Hepatocyte (in vitro differentiated cells): ENCODE measurements at regions not wholly inside any gene's neighbourhood (a gene's known extent, or its start where the extent isn't known, plus 50 kb on each side); places are given as distances from the start of the nearest gene placed in this dataset.

ENCODE experiments used
- DNase-seq: peaks from one replicate; pipeline ENCODE4 v3.0.0-alpha.2; 2016; ENCODE audit warnings: low spot score
- H2AFZ ChIP-seq: fragments of 200-600 bp; sonication (generic); 2 replicates; pipeline ENCODE4 v1.6.0; 2016; ENCODE audit warnings: antibody characterized with exemption, mild to moderate bottlenecking
- H3K27ac ChIP-seq: fragments of 200-600 bp; sonication (generic); 2 replicates; pipeline ENCODE4 v1.5.1; 2016; ENCODE audit warnings: mild to moderate bottlenecking
- H3K27me3 ChIP-seq: fragments of 200-600 bp; sonication (generic); 2 replicates; pipeline ENCODE4 v1.6.1; 2016
- H3K36me3 ChIP-seq: fragments of 200-600 bp; sonication (generic); replicated peaks from 2 replicates; pipeline ENCODE4 v1.5.1; 2016; ENCODE audit warnings: low read depth; ENCODE audit not compliant: insufficient read depth
- H3K4me1 ChIP-seq: fragments of 200-600 bp; sonication (generic); 2 replicates; pipeline ENCODE4 v1.5.1; 2016; ENCODE audit warnings: mild to moderate bottlenecking, moderate library complexity; ENCODE audit not compliant: insufficient read depth
- H3K4me2 ChIP-seq: fragments of 200-600 bp; sonication (generic); 2 replicates; pipeline ENCODE4 v1.6.0; 2016
- H3K4me3 ChIP-seq: fragments of 200-600 bp; sonication (generic); 2 replicates; pipeline ENCODE4 v1.5.1; 2016; ENCODE audit warnings: mild to moderate bottlenecking
- H3K79me2 ChIP-seq: fragments of 200-600 bp; sonication (generic); 2 replicates; pipeline ENCODE4 v1.6.0; 2017; ENCODE audit warnings: mild to moderate bottlenecking
- H3K9me2 ChIP-seq: fragments of 200-600 bp; sonication (generic); replicated peaks from 2 replicates; pipeline ENCODE4 v1.6.0; 2017; ENCODE audit warnings: mild to moderate bottlenecking; ENCODE audit not compliant: insufficient read depth
- H3K9me3 ChIP-seq: fragments of 200-600 bp; sonication (generic); 2 replicates; pipeline ENCODE4 v1.5.1; 2016; ENCODE audit warnings: low read depth, mild to moderate bottlenecking
- H4K20me1 ChIP-seq: fragments of 200-600 bp; sonication (generic); 2 replicates; pipeline ENCODE4 v1.6.0; 2016; ENCODE audit warnings: mild to moderate bottlenecking; ENCODE audit not compliant: insufficient read depth, poor library complexity, severe bottlenecking
- CTCF ChIP-seq: fragments of 200-600 bp; sonication (generic); IDR thresholded peaks from 2 replicates; pipeline ENCODE4 v1.5.1; 2016; ENCODE audit warnings: antibody characterized with exemption, mild to moderate bottlenecking; ENCODE audit not compliant: poor library complexity
- EZH2 ChIP-seq: fragments of 200-600 bp; sonication (generic); IDR thresholded peaks from 2 replicates; pipeline ENCODE4 v1.6.1; 2016; ENCODE audit warnings: antibody characterized with exemption, mild to moderate bottlenecking, borderline replicate concordance
- EZH2phosphoT487 ChIP-seq: fragments of 200-600 bp; sonication (generic); IDR thresholded peaks from one replicate; pipeline ENCODE4 v1.6.1; 2018; ENCODE audit warnings: antibody characterized with exemption, mild to moderate bottlenecking, low read depth, moderate library complexity; ENCODE audit not compliant: unreplicated experiment, severe bottlenecking
- WGBS: methylation state at CpG from one replicate; pipeline ENCODE4 v1.1.6; 2016; ENCODE audit warnings: low lambda C conversion rate; ENCODE audit errors: missing lambda C conversion rate; 5-methylcytosine and 5-hydroxymethylcytosine counted together

- H3K9me3 ChIP-seq: no peaks in the 10 kb centered on the region
- H2AFZ ChIP-seq: no peak overlapping the region
- no peaks in the 10 kb centered on the region for H4K20me1 ChIP-seq
- H3K36me3 ChIP-seq: no peaks in the 10 kb centered on the region
- no peaks in the 10 kb centered on the region for H3K9me2 ChIP-seq
- H3K27me3 ChIP-seq: peaks cover 3% of the 10 kb centered on the region
- H3K27ac ChIP-seq: no peak overlapping the region
- H3K4me3 ChIP-seq: no peak overlapping the region
- no peak overlapping the region for H3K4me2 ChIP-seq
- 76% methylated on average over 13 of the region's 13 CpGs for WGBS
- no peak for DNase-seq
- H3K4me1 ChIP-seq: peaks cover 4% of the 10 kb centered on the region
- TF ChIP-seq EZH2phosphoT487 (no peak), CTCF (no peak), EZH2 (no peak)
- H3K79me2 ChIP-seq: no peaks in the 10 kb centered on the region
These were observed 195.8 kb downstream of the MATN1 start for GRCh38 chr1:30527511-30528140.

GRCh38 chr1:30526652-30527345 is 196.6 kb downstream of the MATN1 start:
- Histone ChIP-seq H3K9me3 (no peaks in the 10 kb centered on the region), H3K4me2 (no peak overlapping the region), H3K4me1 (peaks cover 4% of the 10 kb centered on the region), H3K36me3 (no peaks in the 10 kb centered on the region), H3K27ac (no peak overlapping the region), H3K4me3 (no peak overlapping the region), H4K20me1 (no peaks in the 10 kb centered on the region), H3K27me3 (peaks cover 3% of the 10 kb centered on the region), H3K9me2 (no peaks in the 10 kb centered on the region), H2AFZ (no peak overlapping the region), H3K79me2 (no peaks in the 10 kb centered on the region)
- TF ChIP-seq CTCF (no peak), EZH2phosphoT487 (no peak), EZH2 (no peak)
- no peak for DNase-seq
- 62% methylated on average over 6 of the region's 6 CpGs for WGBS

GRCh38 chr1:30525971-30526651 is 197.3 kb downstream of the MATN1 start:
- no peak for TF ChIP-seq EZH2phosphoT487
- no peak for TF ChIP-seq CTCF
- TF ChIP-seq EZH2: no peak
- Histone ChIP-seq H3K27ac (no peak overlapping the region), H3K9me3 (no peaks in the 10 kb centered on the region), H4K20me1 (no peaks in the 10 kb centered on the region), H2AFZ (no peak overlapping the region), H3K9me2 (no peaks in the 10 kb centered on the region), H3K79me2 (no peaks in the 10 kb centered on the region), H3K27me3 (peaks cover 3% of the 10 kb centered on the region), H3K4me1 (peaks cover 4% of the 10 kb centered on the region), H3K4me2 (no peak overlapping the region), H3K36me3 (no peaks in the 10 kb centered on the region), H3K4me3 (no peak overlapping the region)
- DNase-seq: peak; percentile 73
- 46% methylated on average over 10 of the region's 10 CpGs for WGBS
